HL-60/S4 treated with retinoic acid at 250 ng/mL for 4 days and 3 days (cell line): ENCODE measurements at regions not wholly inside any gene's neighbourhood (a gene's known extent, or its start where the extent isn't known, plus 50 kb on each side); places are given as distances from the start of the nearest gene placed in this dataset.

ENCODE experiments used
- in situ Hi-C: fragments of 300-500 bp; cut with MboI; formaldehyde crosslinking; loops from 2 replicates; pipeline ENCODE4 v1.7.0; 2022; ENCODE audit warnings: low sequenced_read_pairs

DNA sequence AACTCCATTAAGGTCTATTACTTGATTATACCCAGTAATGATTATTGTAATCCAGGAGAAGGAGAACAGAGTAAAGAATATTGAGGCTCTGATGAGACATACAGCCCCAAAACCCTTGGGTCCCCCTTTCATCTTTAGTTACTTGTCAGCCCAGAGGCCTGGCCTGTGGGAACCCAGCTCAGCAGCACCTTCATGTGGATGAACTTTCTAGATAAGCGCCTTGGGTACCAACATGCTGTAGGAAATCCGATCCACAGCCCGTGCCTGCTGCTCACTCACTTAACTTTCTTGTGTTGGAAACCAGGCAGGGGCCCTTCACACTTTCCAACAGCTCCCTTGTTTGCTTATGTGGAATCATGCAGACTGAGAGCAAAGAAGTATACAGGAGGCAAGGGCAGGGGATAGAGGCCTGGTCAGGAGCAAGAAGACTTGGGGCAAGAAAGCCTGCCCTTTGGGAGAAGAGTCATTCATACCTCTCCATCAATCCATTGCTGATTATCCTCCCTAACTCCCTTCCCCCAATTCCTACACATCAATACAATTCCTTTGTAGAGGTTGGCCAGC, 64.0 kb upstream of the SOX9 start:
- in situ Hi-C loops, result no loop called here

DNA sequence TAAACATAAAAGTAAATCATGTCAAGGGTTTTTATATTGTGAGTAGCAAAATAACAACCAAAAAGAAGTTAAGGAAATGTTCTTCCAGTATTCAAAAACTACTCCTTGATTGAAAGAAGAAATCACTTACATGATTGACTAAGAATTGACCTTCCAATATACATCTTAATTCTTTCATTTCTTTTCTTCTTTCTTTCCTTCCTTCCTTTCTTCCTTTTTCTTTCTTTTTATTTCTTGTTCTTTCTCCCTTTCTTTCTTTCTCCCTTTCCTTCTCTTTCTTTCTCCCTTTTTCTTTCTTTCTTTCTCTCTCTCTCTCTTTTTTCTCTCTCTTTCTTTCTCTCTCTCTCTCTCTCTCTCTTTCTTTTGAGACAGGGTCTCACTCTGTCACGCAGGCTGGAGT, 60.7 kb upstream of the SOX9 start:
- in situ Hi-C loops, result no loop called here

DNA sequence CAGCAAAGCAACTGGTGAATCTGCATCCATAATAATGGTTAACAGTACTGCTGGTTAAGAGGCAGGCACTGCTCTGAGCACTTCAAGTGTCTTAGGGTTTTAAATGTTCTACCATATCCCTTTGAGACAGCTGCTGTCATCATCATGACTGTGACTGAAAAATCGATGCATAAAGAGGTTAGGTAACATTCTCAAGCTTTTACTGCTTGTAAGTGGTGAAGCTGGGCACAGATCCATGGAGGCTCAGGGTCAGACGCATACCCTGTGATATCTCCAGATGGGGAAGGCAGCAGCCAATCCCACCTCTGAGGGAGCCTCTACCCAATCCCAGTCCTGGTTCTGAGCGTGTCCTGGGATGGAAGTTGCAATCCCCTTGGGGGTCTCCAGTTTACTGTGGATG, 57.6 kb upstream of the SOX9 start:
- in situ Hi-C loops, result no loop called here

DNA sequence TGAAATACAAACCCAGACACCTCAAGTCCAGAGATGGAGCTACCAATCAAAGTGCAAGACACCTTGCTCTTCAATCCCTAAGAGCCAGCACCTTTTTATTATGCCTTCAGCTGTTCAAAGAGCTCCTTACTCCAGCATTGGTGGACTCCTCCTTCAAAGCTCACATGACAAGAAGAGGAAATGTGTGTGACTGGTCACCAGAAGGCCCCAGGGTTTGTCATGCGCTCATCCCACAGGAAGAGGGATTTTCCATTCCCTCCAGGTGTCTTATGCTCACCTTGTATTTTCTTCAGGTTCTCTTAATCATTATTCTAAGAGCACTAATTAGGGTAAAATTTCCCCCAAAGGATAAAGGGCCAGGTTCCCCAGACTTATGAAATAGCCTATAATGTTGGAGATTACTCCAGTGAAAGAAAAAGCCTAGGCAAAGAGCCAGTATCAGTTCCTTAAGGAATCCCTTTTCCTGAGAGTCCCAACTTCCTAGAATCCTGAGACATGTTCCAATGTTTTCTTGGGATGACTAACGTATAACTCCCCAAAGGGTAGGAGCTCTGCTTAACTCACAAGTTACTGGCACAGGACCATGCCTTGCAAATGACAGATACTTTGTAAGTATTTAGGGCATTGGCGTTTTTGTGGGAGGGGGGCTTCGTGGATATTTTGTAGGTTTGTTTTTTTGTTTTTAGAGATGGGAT, 56.9 kb upstream of the SOX9 start:
- in situ Hi-C loops, result no loop called here

DNA sequence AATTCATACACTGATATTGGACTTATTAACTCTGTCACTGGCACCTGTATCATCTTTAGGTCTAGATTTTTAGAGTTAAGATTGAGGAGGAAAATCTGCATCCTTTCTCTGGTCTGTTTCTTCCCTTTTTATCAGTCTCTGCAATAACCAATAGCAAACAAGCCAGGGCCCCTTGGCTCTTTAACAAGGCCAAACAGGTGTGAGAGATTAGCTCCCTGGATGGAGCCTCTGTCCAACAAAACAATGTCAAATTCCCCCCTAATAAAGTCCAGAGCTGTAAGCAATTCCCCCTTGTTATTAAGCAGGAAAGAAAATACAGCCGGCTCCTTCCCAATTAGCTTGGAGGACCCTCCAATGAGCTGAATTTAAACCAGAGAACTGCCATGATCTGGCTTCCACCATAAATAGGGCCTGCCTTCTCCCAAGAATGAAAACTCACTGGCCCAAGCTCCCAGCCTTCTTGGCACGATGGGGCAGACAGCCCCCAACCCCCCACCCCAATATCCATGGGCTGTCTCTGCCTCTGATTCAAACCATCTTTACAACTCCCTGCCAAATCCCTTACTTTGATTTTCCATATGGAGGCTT, 56.1 kb upstream of the SOX9 start:
- in situ Hi-C loops, result no loop called here

DNA sequence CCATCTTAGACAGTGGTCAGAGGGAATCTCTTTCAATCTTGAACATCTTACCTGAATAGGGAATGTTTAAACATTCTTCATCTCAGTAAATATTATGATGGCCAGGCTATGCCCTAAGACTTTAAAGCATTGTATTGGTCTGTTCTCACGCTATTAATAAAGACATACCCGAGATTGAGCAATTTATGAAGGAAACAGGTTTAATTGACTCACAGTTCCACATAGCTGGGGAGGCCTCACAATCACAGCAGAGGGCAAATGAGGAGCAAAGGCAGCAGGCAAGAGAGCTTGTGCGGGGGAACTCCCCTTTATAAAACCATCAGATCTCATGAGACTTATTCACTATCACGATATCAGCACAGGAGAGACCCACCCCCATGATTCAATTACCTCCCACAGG, 55.3 kb upstream of the SOX9 start:
- in situ Hi-C loops, result no loop called here

DNA sequence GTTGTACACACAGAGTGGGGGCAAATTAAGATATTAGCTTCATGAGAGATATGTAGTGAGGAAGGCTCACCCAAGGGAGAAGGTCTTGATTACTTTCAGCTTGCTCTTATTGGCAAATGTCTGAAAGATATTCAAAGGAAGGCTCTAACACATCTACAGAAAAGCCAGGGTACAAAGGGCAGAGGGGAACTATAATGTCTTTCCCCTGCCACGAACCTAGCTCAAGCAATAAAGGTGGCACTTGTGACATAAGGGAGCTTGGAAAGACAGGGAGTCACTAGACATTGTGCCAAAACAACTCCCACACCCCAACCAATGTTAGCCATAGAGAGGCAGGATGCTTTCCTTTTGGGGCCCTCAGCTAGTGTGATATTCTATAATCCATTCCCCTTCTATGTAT, 52.2 kb upstream of the SOX9 start:
- in situ Hi-C loops, result no loop called here

DNA sequence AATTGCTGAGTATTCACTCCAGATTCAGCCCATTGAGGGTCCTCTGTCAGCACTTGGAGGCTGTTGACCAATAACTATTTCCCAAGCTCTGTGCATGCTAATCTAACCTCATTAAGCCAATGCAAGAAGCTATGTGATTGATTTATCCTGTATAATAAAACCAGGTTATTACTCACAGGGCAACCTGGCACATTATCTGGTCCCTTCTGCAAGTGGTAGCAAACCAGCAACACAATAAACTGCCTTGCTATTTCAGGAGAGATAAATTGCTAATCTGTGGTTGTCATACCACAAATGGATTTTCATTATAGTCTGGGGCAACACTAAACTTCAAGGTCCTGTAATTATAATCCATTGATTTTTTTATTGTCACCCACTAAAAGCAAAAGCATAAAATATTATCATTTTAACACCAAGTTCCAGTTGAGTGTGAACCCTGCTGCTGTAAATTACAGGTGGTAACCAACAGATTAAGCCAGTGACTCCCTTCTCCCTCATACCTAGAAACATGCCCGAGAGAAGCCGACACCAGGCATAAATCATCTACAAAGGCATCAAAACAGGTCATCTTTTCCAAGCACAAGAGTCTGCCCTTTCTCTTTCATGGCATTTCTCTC, 51.1 kb upstream of the SOX9 start:
- in situ Hi-C loops, result no loop called here
